ENCODE measurements at regions not wholly inside any gene's neighbourhood (a gene's known extent, or its start where the extent isn't known, plus 50 kb on each side); places are given as distances from the start of the nearest gene placed in this dataset.

GRCh38 chr9:714675-715074 is 126.8 kb upstream of the DMRT1 start:
- TF ChIP-seq POLR2A (IDR thresholded peaks at IDR 0.05) (no peak), CTCF (IDR thresholded peaks at IDR 0.05) (no peak)
